GM12878 (cell line): ENCODE measurements at regions not wholly inside any gene's neighbourhood (a gene's known extent, or its start where the extent isn't known, plus 50 kb on each side); places are given as distances from the start of the nearest gene placed in this dataset.
"Not testable (repeated sequence)": the region's sequence is repeated elsewhere in the genome, so short reads cannot be mapped to it uniquely, and the experiment has no call there.

Experiments used
- ATAC-seq: fragments of 200-7000 bp; cut with Tn5 transposase; 3 replicates; pipeline ENCODE4 v1.9.1; 2020; ENCODE audit warnings: mild to moderate bottlenecking, moderate library complexity
- BruUV-seq: library from RNA; stranded (reverse); fragments of 400-500 nt; replicated peaks from 2 replicates; lab custom pipeline; 2021; lab: Mats Ljungman, UMichigan
- CTCF ChIA-PET: fragments of 300-600 bp; sonication (Branson Sonifier 250); formaldehyde crosslinking; extraction: SDS; loops from one replicate; lab custom pipeline; 2021; ENCODE audit warnings: inconsistent platforms; lab: Yijun Ruan, JAX
- POLR2A ChIA-PET: fragments of 350-600 bp; formaldehyde crosslinking; extraction: SDS; loops from one replicate; lab custom pipeline; 2021; ENCODE audit warnings: inconsistent platforms; lab: Charles Lee
- RAD21 ChIA-PET: fragments of 300-600 bp; sonication (Branson Sonifier 250); formaldehyde crosslinking; loops from one replicate; lab custom pipeline; 2023; ENCODE audit warnings: antibody characterized with exemption; ENCODE audit not compliant: unreplicated experiment; lab: Charles Lee
- SMC1A ChIA-PET: fragments of 300-600 bp; sonication (Branson Sonifier 250); formaldehyde crosslinking; loops from one replicate; lab custom pipeline; 2023; ENCODE audit not compliant: unreplicated experiment, uncharacterized antibody; lab: Charles Lee
- DNase-seq: peaks from one replicate; pipeline ENCODE4 v3.0.0-alpha.2; 2011; ENCODE audit warnings: low read depth, low spot score
- FAIRE-seq: peaks from 3 replicates; lab custom pipeline; 2011; peaks lifted over from hg19 to GRCh38; lab: Jason Lieb, UNC
- H2AFZ ChIP-seq: 2 replicates; pipeline ENCODE4 v1.6.0; 2011; ENCODE audit warnings: low read depth, low read length, control low read depth; ENCODE audit not compliant: control insufficient read depth
- H3K27ac ChIP-seq: 2 replicates; pipeline ENCODE4 v1.5.1; 2011; ENCODE audit warnings: control low read depth; ENCODE audit not compliant: control insufficient read depth, insufficient read depth
- H3K27me3 ChIP-seq, 2 experiments: replicated peaks in 1 of 2; 2 replicates each; pipeline versions ENCODE4 v1.6.0 to v1.6.1; 2011; ENCODE audit warnings: low read length in 1 of 2; ENCODE audit not compliant: control insufficient read depth in 2 of 2, insufficient read depth in 2 of 2
- H3K36me3 ChIP-seq, 2 experiments: 2 replicates each; pipeline ENCODE4 v1.5.1; 2011; ENCODE audit warnings: low read length in 1 of 2; ENCODE audit not compliant: control insufficient read depth in 2 of 2, insufficient read depth in 2 of 2
- H3K4me1 ChIP-seq: 2 replicates; pipeline ENCODE4 v1.6.1; 2011; ENCODE audit warnings: mild to moderate bottlenecking, low read length, moderate library complexity, mixed read lengths; ENCODE audit not compliant: control insufficient read depth, insufficient read depth
- H3K4me2 ChIP-seq: 2 replicates; pipeline ENCODE4 v1.6.0; 2011; ENCODE audit warnings: control low read depth; ENCODE audit not compliant: control insufficient read depth, insufficient read depth
- H3K4me3 ChIP-seq: fragments of 200-600 bp; sonication (generic); 2 replicates; pipeline ENCODE4 v1.5.1; 2016
- H3K79me2 ChIP-seq: 2 replicates; pipeline ENCODE4 v1.6.0; 2011; ENCODE audit warnings: low read length; ENCODE audit not compliant: control insufficient read depth, insufficient read depth
- H3K9ac ChIP-seq: 2 replicates; pipeline ENCODE4 v1.8.0; 2011; ENCODE audit warnings: low read length, control low read depth, mixed read lengths; ENCODE audit not compliant: control insufficient read depth, insufficient read depth
- H3K9me3 ChIP-seq: replicated peaks from 3 replicates; pipeline ENCODE4 v1.5.1; 2011; ENCODE audit warnings: mild to moderate bottlenecking, low read length; ENCODE audit not compliant: control insufficient read depth, insufficient read depth
- H4K20me1 ChIP-seq: 2 replicates; pipeline ENCODE4 v1.6.0; 2011; ENCODE audit not compliant: control insufficient read depth, insufficient read depth
- BACH1 ChIP-seq: fragments of 450-650 bp; IDR thresholded peaks from 2 replicates; pipeline ENCODE4 v1.6.1; 2017; ENCODE audit warnings: mild to moderate bottlenecking, borderline replicate concordance
- CBX3 ChIP-seq: fragments of 200-600 bp; sonication (generic); IDR thresholded peaks from 2 replicates; pipeline ENCODE4 v1.6.1; 2016; ENCODE audit warnings: low read depth, borderline replicate concordance
- CEBPB ChIP-seq, 2 experiments: fragments of 150-350 bp in 1 of 2; IDR thresholded peaks; 2 replicates each; pipeline ENCODE4 v1.6.1; 2012 to 2014; ENCODE audit warnings: low read depth in 2 of 2, low read length in 2 of 2, borderline replicate concordance in 1 of 2, inconsistent platforms in 1 of 2
- ESRRA ChIP-seq: IDR thresholded peaks from 2 replicates; pipeline ENCODE4 v1.6.1; 2012; ENCODE audit warnings: mild to moderate bottlenecking, low read length, improper control_type of control experiment
- ETV6 ChIP-seq, 2 experiments: fragments of 450-650 bp in 1 of 2; IDR thresholded peaks in 1 of 2; conservative IDR thresholded peaks in 1 of 2; 2 replicates each; pipeline ENCODE4 v1.6.1; 2014; ENCODE audit warnings: antibody characterized with exemption in 1 of 2, borderline replicate concordance in 1 of 2, low read depth in 1 of 2, mild to moderate bottlenecking in 1 of 2, moderate library complexity in 1 of 2
- NR2F1 ChIP-seq: fragments of 450-650 bp; conservative IDR thresholded peaks from 2 replicates; pipeline ENCODE4 v1.6.1; 2017; ENCODE audit warnings: mild to moderate bottlenecking
- PAX5 ChIP-seq: IDR thresholded peaks from 2 replicates; pipeline ENCODE4 v1.6.1; 2011; ENCODE audit warnings: low read depth, low read length, borderline replicate concordance
- RELA ChIP-seq: fragments of 450-650 bp; IDR thresholded peaks from 2 replicates; pipeline ENCODE4 v1.8.0; 2014; ENCODE audit warnings: borderline replicate concordance; ENCODE audit not compliant: partially characterized antibody
- SP1 ChIP-seq: IDR thresholded peaks from one replicate; pipeline ENCODE4 v1.6.1; 2011; ENCODE audit warnings: low read depth, low read length
- STAT1 ChIP-seq: fragments of 450-650 bp; conservative IDR thresholded peaks from 2 replicates; pipeline ENCODE4 v1.6.1; 2014; ENCODE audit warnings: antibody characterized with exemption, mild to moderate bottlenecking
- SUZ12 ChIP-seq: fragments of 200-600 bp; sonication (generic); IDR thresholded peaks from one replicate; pipeline ENCODE4 v1.6.1; 2018; ENCODE audit warnings: antibody characterized with exemption, mild to moderate bottlenecking; ENCODE audit not compliant: unreplicated experiment
- WGBS: methylation state at CpG from one replicate; pipeline ENCODE4 v1.1.6; 2016; ENCODE audit warnings: low lambda C conversion rate; ENCODE audit not compliant: insufficient replicate concordance, insufficient coverage; ENCODE audit errors: missing lambda C conversion rate; 5-methylcytosine and 5-hydroxymethylcytosine counted together
- in situ Hi-C: fragments of 300-500 bp; cut with MboI; formaldehyde crosslinking; loops from 9 replicates; pipeline ENCODE4 v1.14.3; 2018; ENCODE audit warnings: mixed read lengths
- intact Hi-C: fragments of 100-400 bp; cut with micrococcal nuclease; formaldehyde crosslinking; loops from one replicate; pipeline ENCODE4 v1.14.2; 2022; ENCODE audit not compliant: unreplicated experiment
- TF ChIP-seq, protein P1 (sequence below): fragments of 450-650 bp; IDR thresholded peaks from 2 replicates; pipeline ENCODE4 v1.6.1; 2017; ENCODE audit warnings: low read depth, mild to moderate bottlenecking, moderate library complexity
- TF ChIP-seq, protein P2 (sequence below): fragments of 450-650 bp; IDR thresholded peaks from 2 replicates; pipeline ENCODE4 v1.6.1; 2017; ENCODE audit warnings: borderline replicate concordance

DNA sequence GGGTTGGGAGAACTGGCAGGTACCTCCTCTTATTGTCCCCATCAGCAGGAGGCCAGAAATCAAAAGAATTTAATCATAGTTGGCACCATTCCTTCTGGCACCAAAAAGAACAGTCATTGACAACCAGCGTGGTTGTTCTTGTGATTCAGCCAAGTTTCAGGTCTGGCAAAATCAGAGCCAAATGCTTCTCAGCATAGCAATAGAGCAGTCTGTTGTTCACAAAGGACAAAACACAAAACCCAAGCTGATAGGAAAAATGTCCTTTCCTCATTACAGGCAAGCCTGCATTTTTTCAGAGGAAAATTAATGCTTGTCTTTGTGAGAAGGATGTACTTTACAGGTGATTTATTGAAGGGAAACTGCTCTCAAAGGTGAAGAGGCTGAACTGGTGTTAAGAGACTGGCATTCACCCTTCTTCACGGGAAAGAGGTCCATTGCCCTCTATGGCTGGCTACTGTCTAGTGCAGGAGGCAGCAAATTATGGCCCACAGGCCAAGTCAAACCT is 241.8 kb upstream of the ARHGAP42 start (continued):
- TF ChIP-seq, protein P1, sequence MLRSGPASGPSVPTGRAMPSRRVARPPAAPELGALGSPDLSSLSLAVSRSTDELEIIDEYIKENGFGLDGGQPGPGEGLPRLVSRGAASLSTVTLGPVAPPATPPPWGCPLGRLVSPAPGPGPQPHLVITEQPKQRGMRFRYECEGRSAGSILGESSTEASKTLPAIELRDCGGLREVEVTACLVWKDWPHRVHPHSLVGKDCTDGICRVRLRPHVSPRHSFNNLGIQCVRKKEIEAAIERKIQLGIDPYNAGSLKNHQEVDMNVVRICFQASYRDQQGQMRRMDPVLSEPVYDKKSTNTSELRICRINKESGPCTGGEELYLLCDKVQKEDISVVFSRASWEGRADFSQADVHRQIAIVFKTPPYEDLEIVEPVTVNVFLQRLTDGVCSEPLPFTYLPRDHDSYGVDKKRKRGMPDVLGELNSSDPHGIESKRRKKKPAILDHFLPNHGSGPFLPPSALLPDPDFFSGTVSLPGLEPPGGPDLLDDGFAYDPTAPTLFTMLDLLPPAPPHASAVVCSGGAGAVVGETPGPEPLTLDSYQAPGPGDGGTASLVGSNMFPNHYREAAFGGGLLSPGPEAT: no peak

DNA sequence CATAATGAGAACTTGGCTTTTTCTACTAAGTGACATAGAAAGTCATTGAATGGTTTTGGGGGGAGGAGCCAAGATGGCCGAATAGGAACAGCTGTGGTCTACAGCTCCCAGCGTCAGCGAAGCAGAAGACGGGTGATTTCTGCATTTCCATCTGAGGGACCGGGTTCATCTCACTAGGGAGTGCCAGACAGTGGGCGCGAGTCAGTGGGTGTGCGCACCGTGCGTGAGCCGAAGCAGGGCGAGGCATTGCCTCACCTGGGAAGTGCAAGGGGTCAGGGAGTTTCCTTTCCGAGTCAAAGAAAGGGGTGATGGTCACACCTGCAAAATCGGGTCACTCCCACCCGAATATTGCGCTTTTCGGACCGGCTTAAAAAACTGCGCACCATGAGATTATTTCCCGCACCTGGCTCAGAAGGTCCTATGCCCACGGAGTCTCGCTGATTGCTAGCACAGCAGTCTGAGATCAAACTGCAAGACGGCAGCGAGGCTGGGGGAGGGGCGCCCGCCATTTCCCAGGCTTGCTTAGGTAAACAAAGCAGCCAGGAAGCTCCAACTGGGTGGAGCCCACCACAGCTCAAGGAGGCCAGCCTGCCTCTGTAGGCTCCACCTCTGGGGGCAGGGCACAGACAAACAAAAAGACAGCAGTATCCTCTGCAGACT is 235.2 kb upstream of the ARHGAP42 start:
- intact Hi-C loops, in situ Hi-C loops, H4K20me1 ChIP-seq, FAIRE-seq, H3K4me1 ChIP-seq, SMC1A ChIA-PET, H2AFZ ChIP-seq, ATAC-seq, H3K9me3 ChIP-seq, DNase-seq, H3K27me3 ChIP-seq, H3K79me2 ChIP-seq, H3K4me3 ChIP-seq, H3K36me3 ChIP-seq, CTCF ChIA-PET, H3K4me2 ChIP-seq, RAD21 ChIA-PET, BruUV-seq, H3K27ac ChIP-seq, POLR2A ChIA-PET, H3K9ac ChIP-seq: not testable (repeated sequence)
- 68% methylated on average over 18 of the region's 26 CpGs for WGBS

DNA sequence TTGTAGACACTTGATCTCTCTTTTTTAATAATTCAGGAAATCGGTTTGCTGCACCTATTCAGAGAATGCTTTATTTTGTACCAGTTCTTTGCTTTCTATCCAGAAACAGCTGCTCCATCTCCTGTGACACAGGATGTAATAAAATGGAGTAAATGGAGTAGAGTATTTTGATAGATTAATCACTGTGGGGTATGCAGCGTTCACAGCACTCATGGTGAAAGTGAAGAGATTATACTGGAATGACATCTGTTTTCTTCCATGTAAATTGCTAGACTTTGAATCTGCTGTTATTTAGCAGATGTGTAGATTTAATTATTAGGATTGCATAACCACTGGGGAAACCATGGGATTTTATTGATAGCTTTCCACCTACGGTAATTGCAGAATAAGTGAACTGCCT is 227.3 kb upstream of the ARHGAP42 start:
- 43% methylated on average over 3 of the region's 3 CpGs for WGBS
- RAD21 ChIA-PET: no interaction called here
- TF ChIP-seq SP1 (no peak), ESRRA (no peak), STAT1 (no peak), CBX3 (no peak), ETV6 (conservative IDR thresholded peaks at IDR 0.05 in 1 of 2, IDR thresholded peaks at IDR 0.05 in 1 of 2; ENCODE audit: borderline replicate concordance in 1 of 2, low read depth in 1 of 2) (no peak), RELA (no peak), SUZ12 (no peak), CEBPB (IDR thresholded peaks at IDR 0.05; ENCODE audit: borderline replicate concordance in 1 of 2, low read depth in 2 of 2, low read length in 2 of 2) (no peak), BACH1 (no peak), NR2F1 (no peak), PAX5 (no peak)
- TF ChIP-seq, protein P2, sequence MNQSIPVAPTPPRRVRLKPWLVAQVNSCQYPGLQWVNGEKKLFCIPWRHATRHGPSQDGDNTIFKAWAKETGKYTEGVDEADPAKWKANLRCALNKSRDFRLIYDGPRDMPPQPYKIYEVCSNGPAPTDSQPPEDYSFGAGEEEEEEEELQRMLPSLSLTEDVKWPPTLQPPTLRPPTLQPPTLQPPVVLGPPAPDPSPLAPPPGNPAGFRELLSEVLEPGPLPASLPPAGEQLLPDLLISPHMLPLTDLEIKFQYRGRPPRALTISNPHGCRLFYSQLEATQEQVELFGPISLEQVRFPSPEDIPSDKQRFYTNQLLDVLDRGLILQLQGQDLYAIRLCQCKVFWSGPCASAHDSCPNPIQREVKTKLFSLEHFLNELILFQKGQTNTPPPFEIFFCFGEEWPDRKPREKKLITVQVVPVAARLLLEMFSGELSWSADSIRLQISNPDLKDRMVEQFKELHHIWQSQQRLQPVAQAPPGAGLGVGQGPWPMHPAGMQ: no peak

More for the DNA sequence above, 227.3 kb upstream of the ARHGAP42 start:
- ChIA-PET POLR2A (no interaction called here), CTCF (no interaction called here), SMC1A (no interaction called here)
- no peak for FAIRE-seq
- Histone ChIP-seq H3K4me1 (no peaks in the 10 kb centered on the region), H3K27me3 (no peaks in the 10 kb centered on the region), H3K36me3 (no peaks in the 10 kb centered on the region), H3K4me2 (no peak overlapping the region), H3K79me2 (no peaks in the 10 kb centered on the region), H2AFZ (no peak overlapping the region), H3K27ac (no peak overlapping the region), H3K9me3 (no peaks in the 10 kb centered on the region), H3K9ac (no peak overlapping the region), H3K4me3 (no peak overlapping the region), H4K20me1 (no peaks in the 10 kb centered on the region)
- intact Hi-C loops: no loop called here
- BruUV-seq: no TSS peak
- in situ Hi-C loops: no loop called here
- no peak for DNase-seq
- ATAC-seq: no peak
